ENCODE measurements at regions not wholly inside any gene's neighbourhood (a gene's known extent, or its start where the extent isn't known, plus 50 kb on each side); places are given as distances from the start of the nearest gene placed in this dataset.

GRCh38 chr6:145271040-145271439 lies 464.3 kb downstream of the EPM2A start:
- DNase-seq (ENCODE audit: low read depth, low spot score) = no peak
- no peaks in the 10 kb centered on the region for H3K36me3 ChIP-seq (ENCODE audit: insufficient read depth, low read length)
- no peak overlapping the region for H3K4me3 ChIP-seq
- H3K9ac ChIP-seq (ENCODE audit: insufficient read length) = no peak overlapping the region
- no peaks in the 10 kb centered on the region for H3K9me3 ChIP-seq (ENCODE audit: low read depth, low read length)
- no peak overlapping the region for H3K27ac ChIP-seq
- TF ChIP-seq POLR2AphosphoS5 (IDR thresholded peaks at IDR 0.05; ENCODE audit: borderline replicate concordance, low read depth, low read length) = no peak
- no peak for TF ChIP-seq EZH2 (IDR thresholded peaks at IDR 0.05)
- no peak for TF ChIP-seq FOXP2 (optimal IDR thresholded peaks at IDR 0.05; ENCODE audit: control extremely low read depth, extremely low read length, insufficient read depth)

GRCh38 chr6:145271577-145271976 lies 463.7 kb downstream of the EPM2A start:
- H3K4me3 ChIP-seq = no peak overlapping the region
- no peak overlapping the region for H3K9ac ChIP-seq (ENCODE audit: insufficient read length)
- H3K36me3 ChIP-seq (ENCODE audit: insufficient read depth, low read length) = no peaks in the 10 kb centered on the region
- no peaks in the 10 kb centered on the region for H3K9me3 ChIP-seq (ENCODE audit: low read depth, low read length)
- no peak for DNase-seq (ENCODE audit: low read depth, low spot score)
- TF ChIP-seq POLR2AphosphoS5 (IDR thresholded peaks at IDR 0.05; ENCODE audit: borderline replicate concordance, low read depth, low read length) (no peak), FOXP2 (optimal IDR thresholded peaks at IDR 0.05; ENCODE audit: control extremely low read depth, extremely low read length, insufficient read depth) (no peak), EZH2 (IDR thresholded peaks at IDR 0.05) (no peak)
- no peak overlapping the region for H3K27ac ChIP-seq

DNA sequence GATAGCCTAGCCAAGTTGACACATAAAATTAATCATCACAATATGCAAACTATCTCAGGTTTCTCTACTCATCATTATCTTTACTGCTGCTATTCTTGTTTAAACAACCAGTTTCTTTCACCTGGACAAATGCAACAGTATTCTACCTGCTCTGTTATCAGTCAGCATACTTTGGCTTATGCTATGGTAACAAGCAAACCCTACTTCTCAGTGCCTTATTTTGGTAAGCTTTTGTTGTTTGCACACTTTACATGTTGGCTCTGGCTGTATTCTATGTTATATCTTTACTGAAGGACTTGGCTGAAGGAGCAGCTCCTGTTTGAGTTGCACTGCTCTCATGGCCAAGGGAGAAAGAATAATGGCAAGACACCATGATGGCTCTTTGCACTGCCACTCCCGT lies 463.1 kb downstream of the EPM2A start:
- TF ChIP-seq EZH2 (IDR thresholded peaks at IDR 0.05) = no peak
- TF ChIP-seq POLR2AphosphoS5 (IDR thresholded peaks at IDR 0.05; ENCODE audit: borderline replicate concordance, low read depth, low read length) = no peak
- no peak for TF ChIP-seq FOXP2 (optimal IDR thresholded peaks at IDR 0.05; ENCODE audit: control extremely low read depth, extremely low read length, insufficient read depth)
- H3K9me3 ChIP-seq (ENCODE audit: low read depth, low read length) = no peaks in the 10 kb centered on the region
- no peaks in the 10 kb centered on the region for H3K36me3 ChIP-seq (ENCODE audit: insufficient read depth, low read length)
- DNase-seq (ENCODE audit: low read depth, low spot score) = no peak
- no peak overlapping the region for H3K9ac ChIP-seq (ENCODE audit: insufficient read length)
- H3K27ac ChIP-seq = no peak overlapping the region
- no peak overlapping the region for H3K4me3 ChIP-seq

DNA sequence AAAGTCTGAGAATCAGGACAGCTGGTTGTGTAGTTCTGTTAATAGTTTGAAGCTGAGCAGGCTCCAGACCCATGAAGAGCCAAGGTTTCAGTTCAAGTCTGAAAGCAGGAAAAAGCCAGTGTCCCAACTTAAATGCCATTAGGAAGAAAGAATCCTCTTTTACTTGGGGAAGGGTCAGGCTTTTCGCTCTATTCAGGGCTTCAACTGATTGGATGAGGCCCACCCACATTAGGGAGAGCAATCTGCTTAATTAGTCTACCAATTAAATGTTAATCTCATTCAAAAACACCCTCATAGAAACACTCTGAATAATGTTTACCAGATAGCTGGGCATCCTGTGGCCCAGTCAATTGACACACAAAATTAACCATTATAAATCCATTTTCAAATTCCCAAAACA lies 462.2 kb downstream of the EPM2A start:
- Histone ChIP-seq H3K27ac (no peak overlapping the region), H3K9ac (ENCODE audit: insufficient read length) (no peak overlapping the region), H3K9me3 (ENCODE audit: low read depth, low read length) (no peaks in the 10 kb centered on the region), H3K4me3 (no peak overlapping the region), H3K36me3 (ENCODE audit: insufficient read depth, low read length) (no peaks in the 10 kb centered on the region)
- no peak for DNase-seq (ENCODE audit: low read depth, low spot score)
- no peak for TF ChIP-seq POLR2AphosphoS5 (IDR thresholded peaks at IDR 0.05; ENCODE audit: borderline replicate concordance, low read depth, low read length)
- no peak for TF ChIP-seq FOXP2 (optimal IDR thresholded peaks at IDR 0.05; ENCODE audit: control extremely low read depth, extremely low read length, insufficient read depth)
- TF ChIP-seq EZH2 (IDR thresholded peaks at IDR 0.05) = no peak

DNA sequence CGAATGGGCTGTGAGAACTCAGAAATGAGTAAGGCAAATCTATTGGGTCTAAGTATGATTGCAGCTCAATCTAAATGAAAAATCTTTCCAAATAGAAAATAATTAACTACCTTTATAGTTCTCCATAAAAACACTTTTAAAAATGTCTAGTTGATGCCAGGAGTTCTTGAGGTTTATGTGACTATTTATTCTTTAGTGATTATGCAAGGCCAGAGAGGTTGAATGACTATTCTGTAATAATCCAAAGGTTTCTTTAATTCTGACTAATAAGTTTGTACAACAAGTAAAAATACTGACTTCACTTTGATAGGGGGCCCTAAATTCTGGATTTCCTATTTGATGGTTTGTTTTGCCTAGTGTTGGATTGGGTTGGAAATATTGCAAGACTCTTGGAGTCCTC lies 461.2 kb downstream of the EPM2A start:
- no peak overlapping the region for H3K9ac ChIP-seq (ENCODE audit: insufficient read length)
- TF ChIP-seq EZH2 (IDR thresholded peaks at IDR 0.05) (no peak), FOXP2 (optimal IDR thresholded peaks at IDR 0.05; ENCODE audit: control extremely low read depth, extremely low read length, insufficient read depth) (no peak), POLR2AphosphoS5 (IDR thresholded peaks at IDR 0.05; ENCODE audit: borderline replicate concordance, low read depth, low read length) (no peak)
- no peak overlapping the region for H3K4me3 ChIP-seq
- no peaks in the 10 kb centered on the region for H3K36me3 ChIP-seq (ENCODE audit: insufficient read depth, low read length)
- no peak overlapping the region for H3K27ac ChIP-seq
- no peaks in the 10 kb centered on the region for H3K9me3 ChIP-seq (ENCODE audit: low read depth, low read length)
- no peak for DNase-seq (ENCODE audit: low read depth, low spot score)

GRCh38 chr6:145275019-145275418 lies 460.3 kb downstream of the EPM2A start:
- Histone ChIP-seq H3K36me3 (ENCODE audit: insufficient read depth, low read length) (no peaks in the 10 kb centered on the region), H3K9me3 (ENCODE audit: low read depth, low read length) (no peaks in the 10 kb centered on the region), H3K27ac (no peak overlapping the region), H3K9ac (ENCODE audit: insufficient read length) (no peak overlapping the region), H3K4me3 (no peak overlapping the region)
- no peak for DNase-seq (ENCODE audit: low read depth, low spot score)
- TF ChIP-seq POLR2AphosphoS5 (IDR thresholded peaks at IDR 0.05; ENCODE audit: borderline replicate concordance, low read depth, low read length) (no peak), EZH2 (IDR thresholded peaks at IDR 0.05) (no peak), FOXP2 (optimal IDR thresholded peaks at IDR 0.05; ENCODE audit: control extremely low read depth, extremely low read length, insufficient read depth) (no peak)

DNA sequence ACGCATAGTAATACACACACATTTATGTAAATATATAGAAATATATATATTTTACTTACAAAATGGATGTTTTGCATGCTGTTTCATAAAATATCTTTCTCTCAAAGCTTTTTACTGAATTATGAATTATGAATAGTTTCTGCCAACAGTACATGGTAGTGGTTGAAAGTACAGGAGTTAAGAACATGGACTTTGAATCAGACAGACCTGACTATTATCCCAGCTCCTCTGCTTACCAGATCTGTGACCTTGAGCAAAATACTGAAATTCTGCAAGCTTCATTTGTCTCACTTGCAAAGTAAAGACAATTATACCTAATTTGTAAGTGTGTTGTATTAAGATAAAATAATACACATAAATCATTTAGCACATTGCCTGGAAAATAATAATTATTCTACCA lies 459.5 kb downstream of the EPM2A start:
- H3K27ac ChIP-seq = no peak overlapping the region
- TF ChIP-seq FOXP2 (optimal IDR thresholded peaks at IDR 0.05; ENCODE audit: control extremely low read depth, extremely low read length, insufficient read depth) (no peak), POLR2AphosphoS5 (IDR thresholded peaks at IDR 0.05; ENCODE audit: borderline replicate concordance, low read depth, low read length) (no peak), EZH2 (IDR thresholded peaks at IDR 0.05) (no peak)
- H3K9ac ChIP-seq (ENCODE audit: insufficient read length) = no peak overlapping the region
- no peak overlapping the region for H3K4me3 ChIP-seq
- H3K36me3 ChIP-seq (ENCODE audit: insufficient read depth, low read length) = no peaks in the 10 kb centered on the region
- no peak for DNase-seq (ENCODE audit: low read depth, low spot score)
- no peaks in the 10 kb centered on the region for H3K9me3 ChIP-seq (ENCODE audit: low read depth, low read length)

DNA sequence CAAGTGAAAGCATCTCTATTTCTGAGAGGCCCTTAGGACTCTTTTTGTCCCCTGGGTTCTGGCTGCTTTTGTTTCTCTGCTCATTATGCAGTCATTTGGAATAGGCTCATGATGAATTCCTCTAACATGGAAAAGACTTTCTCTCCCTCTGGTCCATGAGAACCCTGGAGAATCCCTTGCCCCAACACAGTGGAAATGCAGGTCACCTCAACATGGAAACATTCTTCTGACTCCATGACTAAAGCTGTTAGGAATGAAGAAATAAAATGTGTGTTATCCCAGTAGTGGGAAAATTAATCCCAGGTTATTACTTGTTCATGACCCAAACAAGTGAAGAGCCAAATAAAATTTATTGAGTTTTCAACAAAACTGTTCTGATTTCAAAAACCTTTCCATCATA lies 458.6 kb downstream of the EPM2A start:
- Histone ChIP-seq H3K9me3 (ENCODE audit: low read depth, low read length) (no peaks in the 10 kb centered on the region), H3K4me3 (no peak overlapping the region), H3K27ac (no peak overlapping the region), H3K9ac (ENCODE audit: insufficient read length) (no peak overlapping the region), H3K36me3 (ENCODE audit: insufficient read depth, low read length) (no peaks in the 10 kb centered on the region)
- TF ChIP-seq FOXP2 (optimal IDR thresholded peaks at IDR 0.05; ENCODE audit: control extremely low read depth, extremely low read length, insufficient read depth) (no peak), POLR2AphosphoS5 (IDR thresholded peaks at IDR 0.05; ENCODE audit: borderline replicate concordance, low read depth, low read length) (no peak), EZH2 (IDR thresholded peaks at IDR 0.05) (no peak)
- DNase-seq (ENCODE audit: low read depth, low spot score) = no peak

GRCh38 chr6:145277358-145278086 lies 457.8 kb downstream of the EPM2A start:
- H3K9me3 ChIP-seq (ENCODE audit: low read depth, low read length) = no peaks in the 10 kb centered on the region
- no peak for DNase-seq (ENCODE audit: low read depth, low spot score)
- no peak overlapping the region for H3K4me3 ChIP-seq
- no peak overlapping the region for H3K9ac ChIP-seq (ENCODE audit: insufficient read length)
- no peak for TF ChIP-seq FOXP2 (optimal IDR thresholded peaks at IDR 0.05; ENCODE audit: control extremely low read depth, extremely low read length, insufficient read depth)
- TF ChIP-seq POLR2AphosphoS5 (IDR thresholded peaks at IDR 0.05; ENCODE audit: borderline replicate concordance, low read depth, low read length) = no peak
- TF ChIP-seq EZH2 (IDR thresholded peaks at IDR 0.05) = no peak
- no peak overlapping the region for H3K27ac ChIP-seq
- H3K36me3 ChIP-seq (ENCODE audit: insufficient read depth, low read length) = no peaks in the 10 kb centered on the region

Measured in SK-N-MC (cell line).